ENCODE measurements at regions not wholly inside any gene's neighbourhood (a gene's known extent, or its start where the extent isn't known, plus 50 kb on each side); places are given as distances from the start of the nearest gene placed in this dataset.
"Not testable (repeated sequence)": the region's sequence is repeated elsewhere in the genome, so short reads cannot be mapped to it uniquely, and the experiment has no call there.

DNA sequence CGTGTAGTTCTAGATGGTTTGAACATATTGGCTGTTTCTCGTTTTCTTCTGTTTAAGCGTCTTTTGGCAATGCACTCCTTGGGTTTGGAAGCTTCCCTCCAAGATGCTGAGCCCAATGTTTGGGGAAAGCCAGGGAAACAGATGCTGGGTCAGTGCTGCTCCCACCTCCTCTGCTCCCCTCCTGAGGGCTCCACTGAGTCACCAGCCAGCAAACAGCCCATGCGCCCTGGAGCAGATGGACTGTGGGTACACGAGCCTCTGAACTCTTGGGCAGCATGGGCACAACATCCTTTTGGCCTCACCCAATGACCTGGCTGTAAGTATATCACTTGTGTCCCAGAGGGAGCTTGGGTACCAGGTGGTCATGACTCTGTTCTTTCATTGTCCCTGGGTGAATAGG lies 207.6 kb downstream of the BUB3 start (continued):
- no peak for TF ChIP-seq TOX (CRISPR knock-in tag; IDR thresholded peaks at IDR 0.05; ENCODE audit: borderline replicate concordance)
- no peak for TF ChIP-seq ZFP3 (CRISPR knock-in tag; IDR thresholded peaks at IDR 0.05)
- TF ChIP-seq CSRNP3 (CRISPR knock-in tag; IDR thresholded peaks at IDR 0.05), result no peak
- TF ChIP-seq TSHZ2 (CRISPR knock-in tag; IDR thresholded peaks at IDR 0.05), result no peak
- no peak for TF ChIP-seq ZNF70 (CRISPR knock-in tag; IDR thresholded peaks at IDR 0.05)
- no peak for TF ChIP-seq ZFP30 (CRISPR knock-in tag; IDR thresholded peaks at IDR 0.05)
- no peak for TF ChIP-seq BACH2 (CRISPR knock-in tag; IDR thresholded peaks at IDR 0.05; ENCODE audit: borderline replicate concordance)

DNA sequence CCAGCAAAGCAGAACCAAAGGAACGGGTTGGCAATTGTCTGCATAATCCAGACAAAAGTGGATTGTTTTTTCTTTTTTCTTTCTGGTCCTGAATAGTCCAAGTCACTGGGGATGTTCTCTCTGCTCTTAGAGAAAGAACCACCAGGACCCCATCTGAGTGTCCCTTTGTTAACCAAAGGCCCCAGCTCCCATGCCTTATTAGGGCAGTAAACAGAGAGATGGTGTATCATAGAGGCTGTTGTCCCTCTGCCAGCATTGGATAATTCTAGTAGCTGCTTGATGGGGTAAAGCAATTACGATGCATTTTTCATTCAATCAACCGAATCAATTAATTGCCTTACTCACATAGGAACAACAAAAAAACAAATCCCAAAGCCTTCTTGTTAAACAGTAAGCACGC lies 213.0 kb downstream of the BUB3 start:
- ATAC-seq, result no peak
- no peak for TF ChIP-seq OSR1 (CRISPR knock-in tag; IDR thresholded peaks at IDR 0.05)
- TF ChIP-seq TCF4 (CRISPR knock-in tag; IDR thresholded peaks at IDR 0.05; ENCODE audit: borderline replicate concordance), result no peak
- no peak for TF ChIP-seq TSHZ2 (CRISPR knock-in tag; IDR thresholded peaks at IDR 0.05)
- no peak for TF ChIP-seq GLIS3 (CRISPR knock-in tag; IDR thresholded peaks at IDR 0.05)
- no peak for TF ChIP-seq ZNF70 (CRISPR knock-in tag; IDR thresholded peaks at IDR 0.05)
- no peak for TF ChIP-seq ZC3H10 (CRISPR knock-in tag; IDR thresholded peaks at IDR 0.05)
- no peak for TF ChIP-seq ISL1 (CRISPR knock-in tag; IDR thresholded peaks at IDR 0.05)
- TF ChIP-seq ZNF565 (CRISPR knock-in tag; conservative IDR thresholded peaks at IDR 0.05; ENCODE audit: low read depth), result no peak
- TF ChIP-seq ZFP3 (CRISPR knock-in tag; IDR thresholded peaks at IDR 0.05), result no peak
- TF ChIP-seq POU6F1 (CRISPR knock-in tag; IDR thresholded peaks at IDR 0.05; ENCODE audit: borderline replicate concordance, low read depth), result no peak
- no peak for TF ChIP-seq ESRRG (CRISPR knock-in tag; IDR thresholded peaks at IDR 0.05)
- TF ChIP-seq ARNTL (CRISPR knock-in tag; IDR thresholded peaks at IDR 0.05; ENCODE audit: borderline replicate concordance, low read depth), result no peak
- no peak for TF ChIP-seq RARB (CRISPR knock-in tag; IDR thresholded peaks at IDR 0.05)
- no peak for TF ChIP-seq CSRNP3 (CRISPR knock-in tag; IDR thresholded peaks at IDR 0.05)
- no peak for TF ChIP-seq CREB5 (CRISPR knock-in tag; IDR thresholded peaks at IDR 0.05; ENCODE audit: low read depth)

DNA sequence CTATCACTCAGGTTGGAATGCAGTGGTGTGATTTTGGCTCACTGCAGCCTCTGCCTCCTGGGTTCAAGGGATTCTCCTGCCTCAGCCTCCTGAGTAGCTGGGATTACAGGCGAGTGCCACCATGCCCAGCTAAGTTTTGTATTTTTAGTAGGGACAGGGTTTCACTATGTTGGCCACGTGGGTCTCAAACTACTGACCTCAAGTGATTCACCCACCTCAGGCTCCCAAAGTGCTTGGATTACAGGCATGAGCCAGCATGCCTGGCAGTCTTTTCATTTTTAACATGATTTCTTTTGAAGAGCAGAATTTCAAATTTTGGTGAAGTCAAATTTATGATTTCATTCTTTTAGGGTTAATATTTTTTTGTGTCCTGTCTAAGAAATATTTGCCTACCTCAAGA lies 217.4 kb downstream of the BUB3 start:
- ATAC-seq, result not testable (repeated sequence)

Data from SK-N-SH treated with all-trans-retinoic acid at 6 μM for 48 hours (cell line).